ENCODE measurements at regions not wholly inside any gene's neighbourhood (a gene's known extent, or its start where the extent isn't known, plus 50 kb on each side); places are given as distances from the start of the nearest gene placed in this dataset.

DNA sequence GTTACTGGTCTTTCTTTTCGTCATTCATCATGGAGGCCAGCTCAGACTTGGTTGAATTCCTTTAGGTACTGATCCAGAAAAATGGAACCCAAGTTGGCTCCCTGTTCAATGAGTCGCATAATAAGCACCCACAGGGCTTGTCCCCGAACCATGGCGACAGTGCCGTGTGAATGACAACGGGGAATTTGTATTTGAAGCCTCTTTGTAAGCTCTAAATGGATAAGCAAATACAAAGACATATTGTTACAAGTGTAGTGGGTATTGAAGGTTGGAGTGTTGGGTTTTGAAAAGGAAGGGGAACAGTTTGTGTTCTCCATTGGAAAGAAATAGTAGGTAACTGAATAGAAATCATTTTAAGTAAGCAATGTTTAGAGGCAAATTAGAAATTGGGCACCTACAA is 288.9 kb downstream of the SLC4A3 start:
- BruUV-seq (replicated peaks) = no TSS peak
- no peak for ATAC-seq
- Histone ChIP-seq H3K36me3 (replicated peaks in 1 of 2; ENCODE audit: control insufficient read depth in 1 of 2, insufficient read depth in 2 of 2, low read length in 2 of 2) (no peaks in the 10 kb centered on the region), H2AFZ (ENCODE audit: low read length) (no peak overlapping the region), H3K4me1 (ENCODE audit: insufficient read depth, low read length) (no peaks in the 10 kb centered on the region), H3K9ac (ENCODE audit: insufficient read depth, low read depth, low read length) (no peak overlapping the region), H3K79me2 (ENCODE audit: insufficient read depth, low read length) (no peaks in the 10 kb centered on the region), H3K27ac (ENCODE audit: extremely low read length, insufficient read depth, low read length) (no peak overlapping the region), H4K20me1 (ENCODE audit: insufficient read depth, low read length) (no peaks in the 10 kb centered on the region), H3K27me3 (ENCODE audit: control insufficient read depth in 1 of 2, insufficient read depth in 2 of 2, low read length in 2 of 2) (peaks cover 0 to 32% of the 10 kb centered on the region in 2 experiments; a peak in 3 of 5 replicates), H3K4me2 (ENCODE audit: low read depth, low read length) (no peak overlapping the region), H3K4me3 (replicated peaks in 1 of 3; ENCODE audit: insufficient read depth in 1 of 3, low read depth in 2 of 3, low read length in 3 of 3) (no peak overlapping the region), H3K9me3 (ENCODE audit: low read length) (no peaks in the 10 kb centered on the region)
- in situ Hi-C loops (cut with HindIII; ENCODE audit: extremely low pct_ligation_motif_present, low pct_unique_long_range_greater_than_20kb) = no loop called here
- whole genome bisulfite sequencing (ENCODE audit: low lambda C conversion rate) = 2% methylated on average over 6 of the region's 6 CpGs
- no peak for FAIRE-seq
- TF ChIP-seq, protein P1, sequence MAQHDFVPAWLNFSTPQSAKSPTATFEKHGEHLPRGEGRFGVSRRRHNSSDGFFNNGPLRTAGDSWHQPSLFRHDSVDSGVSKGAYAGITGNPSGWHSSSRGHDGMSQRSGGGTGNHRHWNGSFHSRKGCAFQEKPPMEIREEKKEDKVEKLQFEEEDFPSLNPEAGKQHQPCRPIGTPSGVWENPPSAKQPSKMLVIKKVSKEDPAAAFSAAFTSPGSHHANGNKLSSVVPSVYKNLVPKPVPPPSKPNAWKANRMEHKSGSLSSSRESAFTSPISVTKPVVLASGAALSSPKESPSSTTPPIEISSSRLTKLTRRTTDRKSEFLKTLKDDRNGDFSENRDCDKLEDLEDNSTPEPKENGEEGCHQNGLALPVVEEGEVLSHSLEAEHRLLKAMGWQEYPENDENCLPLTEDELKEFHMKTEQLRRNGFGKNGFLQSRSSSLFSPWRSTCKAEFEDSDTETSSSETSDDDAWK (CRISPR knock-in tag; IDR thresholded peaks at IDR 0.05) = no peak
- TF ChIP-seq, protein P2, sequence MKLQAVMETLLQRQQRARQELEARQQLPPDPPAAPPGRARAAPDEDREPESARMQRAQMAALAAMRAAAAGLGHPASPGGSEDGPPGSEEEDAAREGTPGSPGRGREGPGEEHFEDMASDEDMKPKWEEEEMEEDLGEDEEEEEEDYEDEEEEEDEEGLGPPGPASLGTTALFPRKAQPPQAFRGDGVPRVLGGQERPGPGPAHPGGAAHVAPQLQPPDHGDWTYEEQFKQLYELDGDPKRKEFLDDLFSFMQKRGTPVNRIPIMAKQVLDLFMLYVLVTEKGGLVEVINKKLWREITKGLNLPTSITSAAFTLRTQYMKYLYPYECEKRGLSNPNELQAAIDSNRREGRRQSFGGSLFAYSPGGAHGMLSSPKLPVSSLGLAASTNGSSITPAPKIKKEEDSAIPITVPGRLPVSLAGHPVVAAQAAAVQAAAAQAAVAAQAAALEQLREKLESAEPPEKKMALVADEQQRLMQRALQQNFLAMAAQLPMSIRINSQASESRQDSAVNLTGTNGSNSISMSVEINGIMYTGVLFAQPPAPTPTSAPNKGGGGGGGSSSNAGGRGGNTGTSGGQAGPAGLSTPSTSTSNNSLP (IDR thresholded peaks at IDR 0.05; ENCODE audit: low read depth, low read length) = no peak
- TF ChIP-seq, protein P3, sequence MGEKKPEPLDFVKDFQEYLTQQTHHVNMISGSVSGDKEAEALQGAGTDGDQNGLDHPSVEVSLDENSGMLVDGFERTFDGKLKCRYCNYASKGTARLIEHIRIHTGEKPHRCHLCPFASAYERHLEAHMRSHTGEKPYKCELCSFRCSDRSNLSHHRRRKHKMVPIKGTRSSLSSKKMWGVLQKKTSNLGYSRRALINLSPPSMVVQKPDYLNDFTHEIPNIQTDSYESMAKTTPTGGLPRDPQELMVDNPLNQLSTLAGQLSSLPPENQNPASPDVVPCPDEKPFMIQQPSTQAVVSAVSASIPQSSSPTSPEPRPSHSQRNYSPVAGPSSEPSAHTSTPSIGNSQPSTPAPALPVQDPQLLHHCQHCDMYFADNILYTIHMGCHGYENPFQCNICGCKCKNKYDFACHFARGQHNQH (CRISPR knock-in tag; IDR thresholded peaks at IDR 0.05) = no peak
- TF ChIP-seq CAMTA2 (CRISPR knock-in tag; IDR thresholded peaks at IDR 0.05; ENCODE audit: borderline replicate concordance) (no peak), SNAI1 (CRISPR knock-in tag; IDR thresholded peaks at IDR 0.05; ENCODE audit: borderline replicate concordance) (no peak), RELA (CRISPR knock-in tag; IDR thresholded peaks at IDR 0.05) (no peak)
- intact Hi-C loops (cut with micrococcal nuclease; ENCODE audit: unreplicated experiment) = no loop called here
- DNase-seq (ENCODE audit: low spot score) = no peak
- CTCF ChIA-PET (ENCODE audit: low intra/inter-chr PET ratio, low total read pairs) = no interaction called here
- POLR2A ChIA-PET = no interaction called here
